ENCODE measurements at regions not wholly inside any gene's neighbourhood (a gene's known extent, or its start where the extent isn't known, plus 50 kb on each side); places are given as distances from the start of the nearest gene placed in this dataset.
"Not testable (repeated sequence)": the region's sequence is repeated elsewhere in the genome, so short reads cannot be mapped to it uniquely, and the experiment has no call there.

- DNase-seq: peak; percentile 97
Measured at GRCh38 chr3:177359593-177360357, 162.5 kb upstream of the TBL1XR1 start.

- no peak for DNase-seq
Measured at GRCh38 chr3:177361081-177361938, 164.0 kb upstream of the TBL1XR1 start.

GRCh38 chr3:177362626-177363025 is 165.3 kb upstream of the TBL1XR1 start:
- DNase-seq: no peak

- DNase-seq: no peak
Measured at GRCh38 chr3:177364236-177364635, 167.0 kb upstream of the TBL1XR1 start.

GRCh38 chr3:177365294-177365693 is 168.0 kb upstream of the TBL1XR1 start:
- not testable (repeated sequence) for DNase-seq

- peak; percentile 17 for DNase-seq
Measured at GRCh38 chr3:177367788-177368187, 170.5 kb upstream of the TBL1XR1 start.

- no peak for DNase-seq
Measured at GRCh38 chr3:177370246-177370822, 173.1 kb upstream of the TBL1XR1 start.

GRCh38 chr3:177371146-177371545 is 173.9 kb upstream of the TBL1XR1 start:
- DNase-seq: no peak

GRCh38 chr3:177371888-177372287 is 174.6 kb upstream of the TBL1XR1 start:
- DNase-seq: no peak

GRCh38 chr3:177374323-177374722 is 177.0 kb upstream of the TBL1XR1 start:
- DNase-seq: no peak

- no peak for DNase-seq
Measured at GRCh38 chr3:177375316-177375715, 178.0 kb upstream of the TBL1XR1 start.

- DNase-seq: no peak
Measured at GRCh38 chr3:177377166-177377565, 179.9 kb upstream of the TBL1XR1 start.

GRCh38 chr3:177378168-177378567 is 180.9 kb upstream of the TBL1XR1 start:
- no peak for DNase-seq

- no peak for DNase-seq
Measured at GRCh38 chr3:177379045-177379444, 181.8 kb upstream of the TBL1XR1 start.

GRCh38 chr3:177381070-177381469 is 183.8 kb upstream of the TBL1XR1 start:
- no peak for DNase-seq

GRCh38 chr3:177382944-177383343 is 185.7 kb upstream of the TBL1XR1 start:
- no peak for DNase-seq

GRCh38 chr3:177385186-177385585 is 187.9 kb upstream of the TBL1XR1 start:
- DNase-seq: no peak

- peak; percentile 12 for DNase-seq
Measured at GRCh38 chr3:177385831-177386301, 188.6 kb upstream of the TBL1XR1 start.

- no peak for DNase-seq
Measured at GRCh38 chr3:177388209-177388608, 190.9 kb upstream of the TBL1XR1 start.

GRCh38 chr3:177394231-177395024 is 197.1 kb upstream of the TBL1XR1 start:
- not testable (repeated sequence) for DNase-seq

GRCh38 chr3:177396733-177397132 is 199.5 kb upstream of the TBL1XR1 start:
- no peak for DNase-seq

GRCh38 chr3:177401375-177401774 is 204.1 kb upstream of the TBL1XR1 start:
- DNase-seq: no peak

- no peak for DNase-seq
Measured at GRCh38 chr3:177402533-177402932, 205.3 kb upstream of the TBL1XR1 start.
